HG02981 (cell line): ENCODE measurements at regions not wholly inside any gene's neighbourhood (a gene's known extent, or its start where the extent isn't known, plus 50 kb on each side); places are given as distances from the start of the nearest gene placed in this dataset.

Source experiments
- ATAC-seq: cut with Tn5 transposase; IDR thresholded peaks from one replicate; pipeline ENCODE4 v1.9.1; 2021; ENCODE audit warnings: mild to moderate bottlenecking, moderate library complexity; ENCODE audit not compliant: unreplicated experiment

DNA sequence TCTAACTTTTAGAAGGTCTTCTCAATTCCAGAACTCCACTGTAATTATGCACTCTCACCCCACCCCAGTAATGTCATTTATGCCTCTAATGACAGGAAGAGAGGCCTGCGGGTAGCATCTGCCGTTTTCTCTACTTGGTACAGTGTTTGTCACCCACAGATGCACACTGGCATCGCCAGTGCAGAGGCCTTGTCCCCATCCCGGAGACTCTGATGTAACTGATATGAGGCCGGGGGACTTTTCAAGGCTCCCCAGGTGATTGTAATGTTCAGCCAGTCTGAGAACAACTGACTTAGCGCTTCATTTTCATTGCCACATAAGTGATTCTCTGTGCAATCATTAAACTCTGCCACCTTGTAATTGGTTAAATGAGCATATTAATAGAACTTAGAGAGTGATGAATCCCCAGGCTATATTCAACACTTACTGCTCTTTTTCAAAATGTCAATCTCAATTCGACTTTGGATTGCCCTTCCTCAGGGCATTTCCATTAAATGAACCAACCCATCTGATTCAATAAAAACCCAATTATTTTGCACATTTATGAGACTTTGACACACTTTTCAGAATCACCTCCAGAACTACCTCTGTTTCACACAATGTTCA, 113.2 kb downstream of the HERPUD2 start:
- ATAC-seq: no peak

DNA sequence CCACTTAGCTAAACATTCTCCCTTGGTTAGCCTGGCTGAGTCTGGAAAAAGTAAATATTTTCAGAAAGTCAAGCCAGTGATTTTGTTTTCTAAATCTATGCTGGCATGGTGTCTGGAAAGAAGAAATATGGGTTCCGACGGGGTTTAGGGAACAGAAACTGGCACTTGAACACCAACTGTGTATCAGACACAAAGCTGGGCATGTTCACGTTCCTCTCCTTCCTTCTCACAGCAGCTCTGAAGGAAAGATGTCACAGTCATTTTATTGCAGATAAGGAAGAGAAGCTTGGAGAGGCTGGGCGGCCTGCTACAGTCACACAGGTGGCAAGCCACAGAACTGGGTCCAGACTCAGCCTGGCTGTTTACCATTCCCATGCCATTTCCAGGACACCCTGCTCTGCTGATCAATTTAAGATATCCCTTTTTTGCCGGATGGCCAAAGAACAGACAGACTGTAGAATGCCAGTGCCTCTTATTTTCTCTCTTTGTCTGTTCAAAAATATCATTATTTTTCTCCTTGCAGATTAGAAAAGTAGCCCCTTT, 118.8 kb downstream of the HERPUD2 start:
- no peak for ATAC-seq

DNA sequence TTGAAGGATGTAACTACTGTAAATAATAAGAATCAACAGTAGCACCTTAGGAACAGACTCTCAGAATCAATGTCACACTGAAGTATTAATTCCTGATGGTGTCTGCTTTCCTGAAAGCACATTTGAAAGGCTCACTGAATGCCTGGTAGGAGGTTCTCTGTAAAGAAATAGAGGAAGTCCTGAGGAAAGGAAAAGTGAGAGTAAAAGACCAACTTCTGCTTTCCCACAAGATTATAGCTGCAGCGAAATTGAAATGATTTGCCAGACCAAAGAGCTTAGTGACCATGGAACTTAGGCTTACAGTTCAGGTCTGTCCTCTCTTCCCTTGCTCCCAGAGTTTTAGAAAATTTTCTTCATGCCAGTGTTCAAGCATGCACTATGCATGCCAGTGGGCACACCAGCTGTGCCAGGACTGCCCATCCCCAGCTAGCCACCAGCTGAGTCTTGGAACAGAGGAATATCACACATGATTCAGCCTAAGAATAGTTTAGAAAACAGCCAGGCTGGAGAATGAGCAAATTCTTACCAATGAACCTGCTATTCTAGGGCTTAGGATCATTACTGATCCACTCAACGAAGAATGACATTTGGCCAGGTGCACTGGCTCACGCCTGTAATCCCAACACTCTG, 123.2 kb downstream of the HERPUD2 start:
- ATAC-seq: no peak

DNA sequence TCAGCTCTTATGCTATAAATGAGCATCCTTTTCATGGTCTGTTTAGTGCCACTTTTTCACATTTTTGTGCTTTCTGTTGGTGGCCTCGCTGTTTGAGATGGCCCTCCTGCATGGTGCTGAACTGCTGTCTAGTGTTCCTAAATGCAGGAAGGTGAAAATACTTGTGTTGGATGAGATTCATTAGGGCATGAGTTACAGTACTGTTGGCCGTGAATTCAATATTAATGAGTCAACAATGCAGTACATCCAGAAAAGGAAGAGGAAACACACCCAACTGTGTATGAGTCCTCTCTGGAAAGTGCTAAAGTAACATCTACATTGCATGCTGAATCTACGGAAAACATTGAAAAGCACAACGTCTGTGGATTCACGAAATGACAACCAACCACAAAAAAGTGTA, 124.0 kb downstream of the HERPUD2 start:
- no peak for ATAC-seq

DNA sequence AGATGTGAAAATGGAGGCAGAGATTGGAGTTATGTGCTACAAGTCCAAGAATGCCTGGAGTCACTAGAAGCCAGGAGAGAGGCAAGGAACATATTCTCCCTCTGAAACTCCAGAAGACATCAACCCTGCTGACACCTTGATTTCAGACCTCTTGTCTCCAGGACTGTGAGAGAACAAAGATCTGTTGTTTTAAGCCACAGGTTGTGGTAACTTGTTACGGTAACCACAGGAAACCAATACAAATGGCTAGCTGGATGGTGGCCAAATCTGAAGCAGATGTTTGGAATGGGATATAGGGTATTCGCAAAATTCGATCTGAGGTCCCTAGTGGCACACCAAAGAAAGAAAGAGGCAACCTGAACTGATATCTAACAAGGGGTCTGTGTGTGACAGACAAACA, 129.0 kb downstream of the HERPUD2 start:
- no peak for ATAC-seq

DNA sequence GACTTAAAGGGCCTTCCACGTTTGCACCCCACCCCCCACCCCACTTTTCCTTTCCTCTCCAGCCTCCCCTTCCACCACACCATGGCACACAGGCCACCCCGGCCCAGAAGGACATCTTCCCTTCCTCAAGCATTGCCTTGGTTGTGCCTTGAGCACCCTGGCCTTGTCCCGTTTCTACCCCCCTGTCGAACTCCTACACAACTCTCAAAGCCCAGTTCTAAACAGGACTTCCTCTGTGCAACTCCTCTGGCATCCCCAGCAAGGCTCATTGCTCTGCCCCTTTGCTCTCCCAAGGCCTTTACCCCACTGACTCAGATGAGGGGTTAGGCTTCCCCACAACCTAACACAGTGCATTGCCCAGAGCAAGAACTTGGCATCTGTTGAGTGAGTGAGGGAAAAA, 136.1 kb downstream of the HERPUD2 start:
- ATAC-seq: no peak

DNA sequence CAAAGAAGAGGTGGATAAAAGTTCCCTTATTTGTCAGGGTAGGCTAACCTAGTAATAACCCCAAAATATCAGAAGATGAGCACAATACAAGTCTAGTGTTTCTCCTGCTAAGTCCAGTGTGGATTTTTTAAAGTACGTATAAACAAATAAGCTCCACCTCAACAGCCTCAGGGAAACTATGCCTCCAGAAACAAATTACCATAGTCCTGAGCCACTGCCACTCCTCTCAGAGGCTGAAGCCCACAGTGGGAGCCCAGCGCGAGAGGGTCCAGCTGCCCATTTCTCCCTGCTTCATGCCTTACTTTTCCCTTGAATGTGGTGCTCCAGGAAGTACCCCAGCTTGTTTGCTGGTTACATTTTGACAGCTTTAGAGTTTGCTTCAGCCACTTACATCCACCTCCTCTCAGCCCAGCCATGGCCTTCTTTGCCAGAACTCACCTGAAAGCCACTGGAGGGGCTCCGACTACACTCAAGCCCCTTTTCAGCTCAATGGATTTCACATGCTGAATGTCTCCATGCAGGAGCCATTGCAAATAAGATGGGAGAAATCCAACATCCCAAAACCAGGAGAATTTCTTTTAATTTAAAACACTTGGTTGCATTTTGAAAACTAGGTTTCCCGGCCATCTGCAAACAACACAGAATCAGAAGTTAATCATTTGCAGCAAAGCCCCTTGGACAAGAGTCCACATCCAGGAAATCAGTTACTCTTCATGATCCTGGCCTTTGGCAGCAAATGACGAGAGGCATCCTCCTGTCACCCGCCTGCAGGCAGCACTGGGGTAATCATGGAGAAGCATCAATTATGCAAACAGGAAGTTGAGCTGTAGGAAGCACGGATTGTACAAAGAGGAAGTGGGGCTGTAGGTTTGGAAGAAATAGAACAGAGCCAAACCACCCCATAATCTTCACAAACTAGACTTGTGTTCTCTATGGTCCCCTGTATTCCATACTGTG, 138.1 kb downstream of the HERPUD2 start:
- no peak for ATAC-seq

DNA sequence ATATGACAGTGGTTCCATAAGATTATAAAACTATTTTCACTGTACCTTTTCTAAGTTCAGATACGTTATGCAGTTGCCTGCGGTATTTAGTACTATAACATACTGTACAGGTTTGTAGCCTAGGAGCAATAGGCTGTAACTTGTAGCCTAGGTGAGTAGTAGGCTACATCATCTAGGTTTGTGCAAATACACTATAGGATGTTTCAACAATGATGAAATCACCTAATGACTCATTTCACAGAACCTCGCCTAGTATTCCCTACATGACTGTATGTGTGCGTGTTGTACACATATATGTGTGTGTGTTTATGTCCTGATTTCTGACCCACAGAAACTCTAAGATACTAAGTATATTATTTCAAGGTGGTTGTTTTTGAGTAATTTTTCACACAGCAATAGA, 139.0 kb downstream of the HERPUD2 start:
- ATAC-seq: no peak

DNA sequence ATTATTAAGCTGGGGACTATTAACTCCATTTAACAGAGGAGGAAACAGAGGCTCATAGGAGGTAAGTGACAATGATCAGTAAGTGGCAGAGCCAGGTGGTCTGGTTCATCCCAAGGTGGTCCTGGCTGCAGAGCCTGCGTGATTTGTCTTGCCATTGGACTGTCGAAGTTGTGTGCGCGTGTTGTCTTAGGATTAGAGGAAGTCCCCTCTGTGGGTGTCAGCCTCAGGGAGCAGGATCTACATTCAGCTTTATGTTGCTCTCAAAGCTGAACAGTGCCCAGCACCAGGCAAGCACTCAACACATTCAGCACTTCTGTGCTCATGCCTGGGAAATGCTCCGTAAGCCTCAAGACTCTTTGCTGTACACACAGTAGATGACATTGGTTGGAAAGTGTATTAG, 139.5 kb downstream of the HERPUD2 start:
- no peak for ATAC-seq

DNA sequence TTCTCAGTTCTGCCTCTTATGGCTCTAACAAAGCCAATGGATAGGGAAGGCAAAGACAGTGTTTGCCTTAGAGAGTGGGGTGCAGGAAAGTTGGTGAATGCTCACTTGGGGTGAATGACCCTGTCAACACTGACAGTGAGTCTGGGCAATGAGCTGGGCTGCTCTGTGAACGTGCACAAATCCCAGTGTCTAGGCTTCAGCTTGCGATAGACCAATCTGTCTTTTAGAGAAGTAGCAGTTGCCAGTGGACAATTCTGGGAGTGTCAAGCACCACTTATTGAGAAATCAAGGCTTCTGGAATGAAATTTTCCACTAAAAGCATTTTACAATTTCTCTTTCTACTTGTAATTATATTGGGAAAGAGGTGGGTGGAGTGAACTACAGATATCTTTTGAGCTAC, 141.4 kb downstream of the HERPUD2 start:
- ATAC-seq: no peak

DNA sequence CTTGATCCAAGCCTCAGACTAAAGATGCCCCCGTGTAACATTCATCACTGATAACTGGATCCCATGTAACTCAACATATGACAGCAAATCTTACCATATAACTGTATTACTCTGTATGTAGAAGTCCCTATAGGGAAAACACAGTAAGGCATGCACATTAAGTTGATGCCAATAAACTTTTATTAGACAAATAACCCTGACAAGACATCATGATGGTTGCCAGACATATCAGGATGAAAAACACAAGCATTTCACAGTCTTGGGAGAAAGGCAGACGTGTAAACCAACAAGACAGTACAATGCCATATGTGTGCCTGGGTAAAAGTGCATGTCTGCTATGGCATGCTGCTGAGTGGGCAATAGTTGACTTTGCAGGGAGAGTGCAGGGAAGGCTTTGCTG, 142.2 kb downstream of the HERPUD2 start:
- no peak for ATAC-seq

DNA sequence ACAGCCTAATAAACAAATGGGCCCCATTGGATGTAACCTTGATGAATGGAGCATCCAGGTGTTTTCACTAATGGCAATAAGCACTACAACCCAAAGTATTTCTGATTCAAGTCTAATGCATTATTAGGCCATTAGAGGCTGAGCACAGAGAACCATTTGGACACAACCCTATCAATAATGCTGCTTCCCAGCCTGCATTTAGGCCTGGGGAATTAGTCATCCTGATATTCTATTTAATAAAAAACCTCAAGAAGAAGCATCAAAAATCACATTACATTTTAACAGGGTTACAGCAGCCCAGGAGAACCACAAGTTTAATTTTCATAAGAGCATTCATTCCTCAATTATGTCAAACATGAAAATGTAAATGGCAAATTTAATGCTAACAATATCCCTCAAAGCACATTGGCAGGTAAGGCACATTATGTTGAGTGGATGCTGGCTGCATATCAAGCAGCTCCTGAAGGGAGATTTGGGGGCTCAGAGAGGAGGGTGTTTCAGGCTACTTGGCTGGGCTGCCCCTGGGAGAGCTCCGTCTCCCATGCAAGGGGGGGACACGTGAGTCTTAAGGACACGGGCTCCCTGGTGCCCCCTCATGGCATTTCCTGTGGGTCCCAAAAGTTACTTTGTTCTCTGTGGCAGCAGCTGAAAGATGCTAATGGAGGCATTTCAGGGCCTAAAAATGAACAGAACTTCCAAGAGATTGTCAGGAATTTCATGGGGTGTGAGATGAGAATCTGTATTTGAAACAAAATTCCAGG, 143.4 kb downstream of the HERPUD2 start:
- ATAC-seq: no peak

DNA sequence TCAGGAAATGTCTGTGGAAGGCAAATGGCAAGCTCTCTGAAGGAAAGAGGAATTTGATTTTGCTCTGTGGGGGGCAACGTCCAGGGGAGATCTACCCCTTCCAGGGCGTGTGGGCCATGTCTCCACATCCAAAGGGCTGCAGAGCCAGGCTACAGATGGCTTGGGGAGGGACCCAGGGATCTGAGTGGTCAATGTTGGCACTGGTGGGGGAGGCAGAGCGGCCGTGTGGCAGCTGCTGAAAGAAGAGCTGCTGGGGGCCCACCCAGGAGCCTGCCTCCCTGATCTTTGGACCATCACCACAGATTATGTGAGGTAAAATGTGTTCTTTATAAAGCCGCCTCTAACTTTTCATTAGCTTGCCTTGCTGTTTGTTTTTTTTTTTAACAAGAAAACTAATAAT, 144.1 kb downstream of the HERPUD2 start:
- ATAC-seq: no peak

DNA sequence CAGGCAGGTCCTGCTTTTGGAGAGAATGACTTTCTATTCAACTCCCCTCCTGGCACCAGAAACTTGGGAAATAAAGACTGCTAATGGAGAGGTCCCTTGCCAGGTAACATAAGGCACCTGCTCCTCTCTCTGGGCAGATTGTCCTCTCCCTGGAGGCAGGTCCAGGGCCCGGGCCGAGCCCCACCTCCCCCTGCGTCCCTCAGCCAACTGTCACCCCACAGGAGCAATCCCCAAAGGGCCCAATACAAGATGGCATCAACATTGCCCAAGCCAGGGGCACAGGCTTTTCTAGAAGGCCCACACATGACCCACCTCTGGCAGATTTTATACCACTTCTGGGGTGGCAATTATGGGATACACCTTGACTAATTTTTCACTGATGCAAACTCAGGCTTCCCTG, 145.2 kb downstream of the HERPUD2 start:
- no peak for ATAC-seq

DNA sequence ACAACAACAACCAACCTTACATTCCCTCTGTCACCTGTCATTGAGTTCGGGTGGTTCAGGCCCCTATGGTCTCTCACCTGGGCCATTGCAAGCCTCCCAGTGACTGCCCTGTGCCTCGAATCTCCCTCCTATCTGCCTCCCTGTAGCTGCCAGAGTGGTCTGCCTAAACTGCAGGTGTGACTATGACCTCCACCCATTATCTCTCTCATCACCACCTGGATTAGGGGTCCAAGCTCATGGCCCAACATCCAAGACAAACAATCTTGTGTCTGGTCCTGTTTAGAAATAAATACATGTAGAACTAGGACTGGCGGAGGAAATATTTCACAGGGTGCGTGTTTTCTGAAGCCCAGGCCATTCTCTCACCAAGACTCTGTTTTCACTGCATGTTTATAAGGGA, 146.6 kb downstream of the HERPUD2 start:
- no peak for ATAC-seq

DNA sequence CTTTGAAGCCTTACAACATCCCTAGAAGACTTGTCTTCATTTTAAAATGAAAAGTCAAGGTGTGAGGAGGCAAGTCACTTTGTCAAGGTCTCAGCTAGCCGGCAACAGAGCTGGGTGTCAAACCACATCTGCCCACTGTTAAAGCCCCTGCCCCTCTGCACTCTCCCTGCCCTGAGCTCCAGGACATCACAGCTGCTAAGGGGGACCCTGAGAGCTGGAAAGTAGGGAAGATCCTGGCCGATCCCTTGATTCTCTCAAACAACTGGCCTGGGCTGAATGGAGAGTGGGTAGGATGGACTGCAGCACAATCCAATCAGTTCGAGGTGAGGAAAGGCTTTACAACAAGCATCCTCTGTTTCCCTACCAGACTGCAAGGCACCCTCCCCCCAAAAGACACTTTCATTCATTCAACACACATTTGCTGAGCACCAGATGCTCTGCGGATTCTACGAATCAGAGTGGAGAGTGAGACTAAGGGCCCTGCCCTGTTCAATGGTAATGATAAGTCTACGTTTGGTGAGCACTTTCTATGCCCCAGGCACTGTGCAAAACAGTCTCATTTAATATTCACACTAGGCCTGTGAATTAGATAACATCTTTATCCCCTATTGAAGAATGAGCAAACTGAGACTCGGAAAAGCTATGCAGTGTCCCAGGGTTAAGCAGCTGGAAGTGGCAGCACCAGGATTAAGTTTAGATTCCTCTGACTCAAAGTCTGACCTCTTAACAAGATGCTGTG, 148.1 kb downstream of the HERPUD2 start:
- ATAC-seq: no peak

DNA sequence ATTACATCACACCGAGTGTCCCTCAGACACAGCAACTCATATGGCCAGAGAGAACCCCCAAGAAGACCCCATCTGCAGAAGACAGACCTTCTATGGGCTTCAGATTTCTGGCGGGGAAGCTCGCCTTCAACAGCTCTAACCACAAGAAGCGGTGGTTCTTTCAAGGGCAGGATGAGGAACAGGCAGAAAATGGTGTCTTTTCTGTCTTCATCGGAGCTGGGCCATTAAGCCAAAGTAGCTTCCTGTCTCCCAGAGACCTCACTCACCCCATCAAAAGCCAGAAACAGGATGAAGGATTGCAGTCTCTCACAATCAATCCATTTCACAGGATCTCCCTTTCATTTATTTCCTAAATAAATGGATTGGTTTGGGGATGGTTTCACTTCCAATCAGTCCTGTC, 149.1 kb downstream of the HERPUD2 start:
- no peak for ATAC-seq

DNA sequence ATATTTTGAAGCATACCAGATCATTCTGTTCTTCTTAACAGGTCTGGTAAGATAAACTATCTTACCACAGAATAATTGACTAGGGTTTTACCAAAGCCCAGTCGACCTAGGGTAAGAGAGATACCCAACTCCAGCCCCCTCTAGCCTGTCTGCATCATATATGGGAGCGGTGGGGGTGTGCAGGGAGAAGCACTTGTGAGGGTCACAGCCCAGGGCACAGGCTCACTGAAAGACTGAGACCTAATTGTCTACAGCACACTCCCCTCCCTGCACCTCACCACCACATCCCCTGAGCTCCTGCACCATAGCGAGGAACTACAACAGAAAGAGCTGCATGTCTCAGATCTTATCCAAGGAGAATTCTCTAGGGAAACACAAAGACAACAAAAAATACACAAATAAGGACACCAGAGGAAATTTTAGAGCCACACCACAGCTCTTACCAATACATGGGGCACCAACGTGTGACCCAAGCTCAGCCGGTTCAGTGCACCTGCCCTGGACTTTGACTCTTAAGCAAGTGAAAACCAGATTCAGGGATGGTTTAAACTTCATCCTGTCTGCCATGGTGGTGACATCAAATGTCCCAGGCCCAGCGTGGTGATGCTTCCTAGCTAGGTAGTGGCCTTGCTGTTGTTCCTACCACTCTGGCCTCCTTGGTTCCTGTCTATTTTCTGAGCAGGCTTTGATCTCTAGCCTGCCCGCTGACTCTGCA, 150.8 kb downstream of the HERPUD2 start:
- ATAC-seq: no peak
